DMS 273 treated with DMSO at 0.1 percent for 48 hours (cell line): ENCODE measurements at regions not wholly inside any gene's neighbourhood (a gene's known extent, or its start where the extent isn't known, plus 50 kb on each side); places are given as distances from the start of the nearest gene placed in this dataset.

ENCODE experiments used
- DNase-seq: peaks from one replicate; lab custom pipeline; 2025; lab: John Stamatoyannopoulos, UW

GRCh38 chr7:109127145-109127544, 557.5 kb downstream of the DNAJB9 start:
- no peak for DNase-seq

GRCh38 chr7:109131141-109131540, 561.5 kb downstream of the DNAJB9 start:
- DNase-seq: no peak

DNA sequence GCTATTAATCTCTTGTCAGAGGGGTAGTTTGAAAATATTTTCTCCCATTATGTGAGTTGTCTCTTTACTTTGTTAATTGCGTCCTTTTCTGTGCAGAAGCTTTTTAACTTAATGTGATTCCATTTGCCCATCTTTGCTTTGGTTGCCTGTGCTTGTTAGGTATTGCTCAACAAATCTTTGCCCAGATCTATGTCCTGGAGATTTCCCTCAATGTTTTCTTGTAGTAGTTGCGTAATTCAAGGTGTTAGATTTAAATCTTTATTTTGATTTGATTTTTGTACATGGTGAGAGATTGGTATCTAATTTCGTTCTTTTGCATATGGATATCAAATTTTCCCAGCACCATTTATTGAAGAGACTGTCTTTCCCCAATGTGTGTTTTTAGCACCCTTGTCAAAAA, 567.2 kb downstream of the DNAJB9 start:
- no peak for DNase-seq

GRCh38 chr7:109154748-109155147, 585.1 kb downstream of the DNAJB9 start:
- no peak for DNase-seq

DNA sequence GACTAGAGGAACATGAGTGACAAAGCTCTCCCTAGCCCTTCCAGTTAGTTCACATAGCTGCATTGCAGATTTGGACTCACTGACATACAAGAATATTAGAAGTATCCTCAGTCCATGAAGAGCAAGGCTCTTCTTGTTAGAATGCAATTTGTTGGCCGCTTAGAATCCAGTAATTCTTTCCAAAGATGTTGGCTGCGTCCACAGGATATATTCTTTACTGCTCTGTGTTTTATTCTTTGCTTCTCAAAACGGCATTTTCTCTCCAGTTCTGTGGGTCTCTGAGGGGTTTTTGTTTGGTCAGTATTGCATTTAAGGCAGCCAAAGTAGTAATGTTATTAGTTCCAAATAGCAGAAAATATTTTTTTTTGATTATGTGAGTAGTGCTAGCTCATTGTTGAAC, 588.6 kb downstream of the DNAJB9 start:
- no peak for DNase-seq

GRCh38 chr7:109176661-109177060, 607.0 kb downstream of the DNAJB9 start:
- no peak for DNase-seq

DNA sequence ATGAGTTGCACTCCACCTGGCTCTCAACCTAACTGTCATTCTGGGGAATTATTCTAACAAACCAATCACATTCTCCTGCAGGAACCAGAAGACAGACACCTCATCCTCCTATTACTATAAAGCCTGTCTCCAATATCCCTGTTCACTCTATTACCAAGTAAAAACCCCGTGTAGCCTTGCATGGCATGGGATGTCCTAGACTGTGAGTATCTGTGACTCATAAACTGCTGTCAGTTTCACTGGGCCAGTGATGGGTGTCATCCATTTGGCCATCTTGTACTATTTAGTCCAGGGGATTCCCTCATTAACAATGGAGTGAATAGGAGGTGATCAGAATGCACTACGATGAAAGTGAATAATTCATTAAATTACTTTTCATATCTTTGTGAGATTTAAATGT, 608.7 kb downstream of the DNAJB9 start:
- DNase-seq: no peak

GRCh38 chr7:109179601-109180000, 609.9 kb downstream of the DNAJB9 start:
- DNase-seq: no peak

DNA sequence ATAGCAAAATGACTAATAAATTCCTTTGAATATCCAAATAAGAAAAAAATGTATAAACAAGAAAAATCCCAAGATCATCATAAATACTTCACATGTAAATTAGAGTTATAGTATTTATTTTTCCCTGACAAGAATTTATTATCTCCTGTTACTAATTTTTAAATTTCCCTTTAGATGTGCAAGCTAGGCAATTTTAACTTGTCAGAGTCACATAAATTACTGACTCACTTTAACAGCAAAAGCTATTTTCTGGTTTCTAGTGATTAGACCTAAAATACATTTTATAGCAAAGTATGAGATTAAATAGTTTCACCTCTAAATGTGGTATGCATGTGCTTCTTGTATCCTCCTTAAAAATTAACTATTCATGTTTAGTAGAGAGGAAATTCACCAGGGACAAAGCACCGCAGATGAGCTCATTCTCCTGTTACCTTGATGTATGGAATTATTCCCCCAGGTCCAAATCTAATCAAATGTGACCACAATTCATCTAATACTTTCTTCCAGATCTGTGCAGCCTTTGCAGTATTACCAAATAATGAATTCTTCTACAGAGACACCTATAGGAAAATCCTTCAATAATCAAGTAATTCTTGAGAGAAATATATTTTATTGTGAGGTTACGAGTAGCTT, 621.2 kb downstream of the DNAJB9 start:
- DNase-seq: no peak

DNA sequence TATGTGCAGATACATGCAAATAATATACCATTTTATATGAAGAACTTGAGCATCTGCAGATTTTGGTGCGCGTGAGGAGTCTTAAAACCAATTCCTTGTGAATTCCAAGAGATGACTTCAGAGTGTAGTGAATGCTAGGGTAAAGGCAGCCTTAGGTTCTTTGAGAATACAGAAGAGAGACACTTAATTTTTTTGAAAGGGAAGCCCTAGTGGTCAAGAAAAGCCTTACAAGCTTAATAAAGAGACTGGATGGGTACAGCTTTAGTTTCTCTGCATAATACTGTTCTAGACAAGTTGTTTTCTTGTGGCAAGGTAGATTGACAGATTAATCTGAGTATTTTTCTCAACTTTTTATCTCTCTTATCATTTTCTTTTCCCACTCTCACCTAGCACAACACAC, 636.5 kb downstream of the DNAJB9 start:
- no peak for DNase-seq

- DNase-seq: peak; percentile 87
Measured at GRCh38 chr7:109213081-109213480, 643.4 kb downstream of the DNAJB9 start.

DNA sequence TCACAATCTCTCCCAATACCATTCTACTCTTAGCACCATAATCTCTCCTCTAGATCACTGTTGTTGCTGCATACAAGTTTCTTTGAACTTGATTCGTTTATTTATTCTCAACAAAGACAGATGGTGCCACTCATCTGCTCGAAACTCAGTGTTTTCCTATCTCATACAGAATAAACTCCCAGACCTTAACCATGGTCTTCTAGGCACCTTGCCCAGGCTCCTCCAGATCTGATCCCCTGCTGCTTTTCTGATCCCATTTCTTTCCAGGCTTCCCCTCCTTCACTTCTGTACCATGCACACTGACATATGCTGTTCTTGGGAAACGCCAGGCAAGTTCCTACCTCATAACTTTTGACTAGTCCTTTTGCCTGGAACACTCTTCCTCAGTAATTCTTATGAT, 645.7 kb downstream of the DNAJB9 start:
- DNase-seq: peak; percentile 99

GRCh38 chr7:109224100-109224499, 654.4 kb downstream of the DNAJB9 start:
- DNase-seq: no peak

DNA sequence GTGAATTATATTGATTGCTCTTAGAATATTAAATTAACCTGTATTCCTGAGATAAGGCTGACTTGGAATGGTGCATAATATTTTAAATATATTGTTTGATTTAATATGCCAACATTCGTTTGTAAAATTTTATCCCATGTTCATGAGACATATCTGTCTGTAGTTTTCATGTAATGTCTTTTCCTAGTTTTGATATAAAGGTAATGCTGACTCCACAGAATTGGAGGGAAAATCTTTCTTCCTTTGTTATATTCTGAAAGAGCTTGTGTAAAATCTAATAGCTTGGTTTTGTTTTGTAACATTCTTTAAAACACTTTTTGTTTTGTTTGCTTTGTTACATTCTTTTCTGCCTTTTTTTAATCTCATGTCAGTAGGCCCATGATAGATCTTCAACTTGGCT, 657.0 kb downstream of the DNAJB9 start:
- DNase-seq: no peak

DNA sequence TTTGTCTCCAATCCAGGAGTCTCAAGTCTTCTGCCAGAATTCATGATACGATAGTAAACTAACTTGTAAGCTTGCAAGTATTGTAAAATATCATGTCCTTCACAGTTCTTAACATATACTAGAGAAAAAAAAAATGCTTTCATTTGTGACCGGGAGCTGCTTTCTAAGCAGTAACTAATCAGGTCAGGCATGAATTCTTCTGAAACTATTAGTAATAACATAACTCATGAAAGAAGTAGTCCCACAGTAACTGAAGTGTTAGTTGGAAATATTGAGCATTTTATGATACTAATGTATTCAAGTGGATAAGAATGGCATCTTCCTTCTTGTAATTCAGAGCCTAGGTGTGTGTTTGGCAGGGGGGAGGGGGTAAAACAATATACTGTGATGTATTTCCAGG, 665.6 kb downstream of the DNAJB9 start:
- DNase-seq: no peak

- no peak for DNase-seq
Measured at GRCh38 chr7:109246330-109247077, 676.8 kb downstream of the DNAJB9 start.

- DNase-seq: no peak
Measured at GRCh38 chr7:109256762-109257560, 687.3 kb downstream of the DNAJB9 start.

DNA sequence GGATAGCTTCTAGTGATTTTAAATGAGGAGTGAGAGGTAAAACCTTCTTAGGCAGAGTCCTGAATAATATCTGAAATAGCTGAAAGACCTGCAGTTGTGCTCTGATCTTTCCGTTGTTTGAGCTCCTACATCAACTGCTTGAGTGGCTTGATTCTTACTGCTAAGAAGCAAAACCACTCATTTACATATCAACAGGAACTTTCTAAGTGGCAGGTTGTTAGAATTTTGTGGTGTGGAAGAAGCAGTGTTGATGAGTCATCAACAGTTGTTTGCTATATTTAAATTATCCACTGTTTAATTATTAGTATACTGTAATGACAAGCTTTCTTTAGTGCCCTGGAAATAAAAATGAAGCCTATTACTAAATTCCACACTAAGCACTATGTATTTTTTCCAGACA, 689.5 kb downstream of the DNAJB9 start:
- DNase-seq: no peak

DNA sequence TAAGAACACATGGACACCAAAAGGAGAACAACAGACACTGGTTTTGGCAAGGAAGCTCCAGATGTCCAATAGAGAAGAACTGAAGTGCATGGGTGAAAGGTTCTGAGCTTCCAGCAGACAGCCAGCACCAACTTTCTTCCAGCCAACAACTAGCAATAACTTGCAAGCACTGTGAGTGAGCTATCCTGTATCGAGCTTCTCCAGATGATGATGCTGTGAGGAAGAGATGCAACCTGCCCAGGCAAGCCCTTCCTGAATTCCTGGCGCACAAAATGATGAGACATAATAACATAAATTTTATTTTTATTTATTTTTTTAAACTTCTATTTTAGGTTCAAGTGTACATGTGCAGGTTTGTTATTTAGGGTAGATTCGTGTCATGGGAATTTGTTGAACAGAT, 692.1 kb downstream of the DNAJB9 start:
- no peak for DNase-seq

GRCh38 chr7:109266610-109267009, 696.9 kb downstream of the DNAJB9 start:
- no peak for DNase-seq

DNA sequence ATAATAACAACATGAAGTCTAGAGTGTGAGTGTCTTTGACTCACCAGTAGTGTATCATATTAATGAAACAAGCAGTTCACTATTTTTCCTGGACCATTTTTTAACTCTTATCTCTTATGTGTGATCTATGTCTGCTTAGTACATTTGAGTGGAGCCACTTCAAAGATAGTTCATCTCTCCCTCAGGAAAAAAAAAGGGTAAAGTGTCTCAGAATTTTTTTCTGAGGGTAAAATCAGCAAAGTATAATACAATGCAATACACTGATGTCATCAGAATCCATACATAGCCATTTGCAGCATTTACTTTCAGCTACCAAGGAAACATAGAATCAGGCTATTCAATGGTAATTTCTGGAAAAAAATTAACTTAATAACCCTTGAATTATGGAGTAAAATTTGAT, 706.7 kb downstream of the DNAJB9 start:
- DNase-seq: no peak

- no peak for DNase-seq
Measured at GRCh38 chr7:109282726-109283125, 713.1 kb downstream of the DNAJB9 start.

- no peak for DNase-seq
Measured at GRCh38 chr7:109284943-109285342, 715.3 kb downstream of the DNAJB9 start.
